WTC11 (cell line): ENCODE measurements at regions not wholly inside any gene's neighbourhood (a gene's known extent, or its start where the extent isn't known, plus 50 kb on each side); places are given as distances from the start of the nearest gene placed in this dataset.
"Not testable (repeated sequence)": the region's sequence is repeated elsewhere in the genome, so short reads cannot be mapped to it uniquely, and the experiment has no call there.

Experiments
- ATAC-seq: fragments of 200-7000 bp; cut with Tn5 transposase; 2 replicates; pipeline ENCODE4 v1.10.0; 2021; ENCODE audit warnings: mild to moderate bottlenecking, moderate library complexity
- CTCF ChIA-PET: fragments of 300-600 bp; sonication (Branson Sonifier 250); formaldehyde crosslinking; loops from one replicate; lab custom pipeline; 2021; ENCODE audit warnings: antibody characterized with exemption; lab: Charles Lee
- POLR2A ChIA-PET: fragments of 350-600 bp; sonication (Branson Sonifier 250); formaldehyde crosslinking; loops from one replicate; lab custom pipeline; 2021; ENCODE audit warnings: antibody characterized with exemption; lab: Charles Lee
- DNase-seq: peaks from one replicate; pipeline ENCODE4 v3.0.0; 2021; ENCODE audit warnings: low spot score
- H3K27ac Mint-ChIP-seq: 2 replicates; pipeline ENCODE4 v1.8.0; 2021; ENCODE audit warnings: mixed read lengths
- H3K27me3 Mint-ChIP-seq: 2 replicates; pipeline ENCODE4 v1.8.0; 2021; ENCODE audit warnings: low read depth, mild to moderate bottlenecking, moderate library complexity, mixed read lengths
- H3K36me3 Mint-ChIP-seq: 2 replicates; pipeline ENCODE4 v1.8.0; 2021; ENCODE audit warnings: mixed read lengths
- H3K4me1 Mint-ChIP-seq: 2 replicates; pipeline ENCODE4 v1.8.0; 2022; ENCODE audit warnings: mixed read lengths
- H3K4me3 Mint-ChIP-seq: 2 replicates; pipeline ENCODE4 v1.8.0; 2021; ENCODE audit warnings: mild to moderate bottlenecking, moderate library complexity, mixed read lengths
- H3K9me3 Mint-ChIP-seq: 2 replicates; pipeline ENCODE4 v1.8.0; 2021; ENCODE audit warnings: mixed read lengths
- ARID4B ChIP-seq: sonication (generic); formaldehyde crosslinking; IDR thresholded peaks from 2 replicates; pipeline ENCODE4 v1.8.0; 2023; ENCODE audit warnings: missing genetic modification reagents, mild to moderate bottlenecking, borderline replicate concordance
- CBFB ChIP-seq: sonication (generic); formaldehyde crosslinking; IDR thresholded peaks from 2 replicates; pipeline ENCODE4 v1.8.1; 2022; ENCODE audit warnings: mild to moderate bottlenecking, low read depth, missing genetic modification reagents
- E2F4 ChIP-seq: sonication (generic); formaldehyde crosslinking; IDR thresholded peaks from 2 replicates; pipeline ENCODE4 v1.8.1; 2022; ENCODE audit warnings: low read depth, mild to moderate bottlenecking, moderate library complexity, missing genetic modification reagents, borderline replicate concordance
- E2F5 ChIP-seq: sonication (generic); formaldehyde crosslinking; IDR thresholded peaks from 2 replicates; pipeline ENCODE4 v1.8.1; 2022; ENCODE audit warnings: mild to moderate bottlenecking, moderate library complexity, missing genetic modification reagents
- ELF4 ChIP-seq: sonication (generic); formaldehyde crosslinking; IDR thresholded peaks from 2 replicates; pipeline ENCODE4 v1.8.1; 2022; ENCODE audit warnings: low read depth, mild to moderate bottlenecking, moderate library complexity, missing genetic modification reagents
- FOXK1 ChIP-seq: sonication (generic); formaldehyde crosslinking; IDR thresholded peaks from 2 replicates; pipeline ENCODE4 v1.8.0; 2022; ENCODE audit warnings: mild to moderate bottlenecking, moderate library complexity, missing genetic modification reagents
- GABPB1 ChIP-seq: sonication (generic); formaldehyde crosslinking; IDR thresholded peaks from 2 replicates; pipeline ENCODE4 v1.8.1; 2023; ENCODE audit warnings: mild to moderate bottlenecking, missing genetic modification reagents
- HMGA2 ChIP-seq: fragments of 250-450 bp; sonication (Bioruptor Pico); IDR thresholded peaks from 2 replicates; pipeline ENCODE4 v1.4.0; 2021; ENCODE audit warnings: mild to moderate bottlenecking, moderate library complexity
- IRF2 ChIP-seq: sonication (generic); formaldehyde crosslinking; IDR thresholded peaks from 2 replicates; pipeline ENCODE4 v1.8.0; 2022; ENCODE audit warnings: low read depth, missing genetic modification reagents, borderline replicate concordance
- MLX ChIP-seq: sonication (generic); formaldehyde crosslinking; IDR thresholded peaks from 2 replicates; pipeline ENCODE4 v1.8.1; 2023; ENCODE audit warnings: mild to moderate bottlenecking, missing genetic modification reagents, moderate library complexity
- NFATC4 ChIP-seq: fragments of 250-450 bp; sonication (Bioruptor Pico); IDR thresholded peaks from 2 replicates; pipeline ENCODE4 v1.9.0; 2021; ENCODE audit warnings: mild to moderate bottlenecking
- SMAD3 ChIP-seq: sonication (generic); formaldehyde crosslinking; IDR thresholded peaks from 2 replicates; pipeline ENCODE4 v1.8.0; 2022; ENCODE audit warnings: missing genetic modification reagents, mild to moderate bottlenecking, borderline replicate concordance
- TCF7 ChIP-seq: sonication (generic); formaldehyde crosslinking; IDR thresholded peaks from 2 replicates; pipeline ENCODE4 v1.8.0; 2022; ENCODE audit warnings: mild to moderate bottlenecking, low read depth, missing genetic modification reagents, moderate library complexity
- TEAD4 ChIP-seq: sonication (generic); formaldehyde crosslinking; IDR thresholded peaks from 2 replicates; pipeline ENCODE4 v1.8.0; 2022; ENCODE audit warnings: mild to moderate bottlenecking, missing genetic modification reagents
- USF2 ChIP-seq: sonication (generic); formaldehyde crosslinking; IDR thresholded peaks from 2 replicates; pipeline ENCODE4 v1.8.1; 2023; ENCODE audit warnings: mild to moderate bottlenecking, missing genetic modification reagents, moderate library complexity
- ZNF121 ChIP-seq: sonication (generic); formaldehyde crosslinking; IDR thresholded peaks from 2 replicates; pipeline ENCODE4 v1.8.0; 2023; ENCODE audit warnings: missing genetic modification reagents
- ZNF232 ChIP-seq: sonication (generic); formaldehyde crosslinking; IDR thresholded peaks from 2 replicates; pipeline ENCODE4 v1.8.0; 2022; ENCODE audit warnings: mild to moderate bottlenecking, missing genetic modification reagents
- ZNF317 ChIP-seq: sonication (generic); formaldehyde crosslinking; IDR thresholded peaks from 2 replicates; pipeline ENCODE4 v1.8.1; 2023; ENCODE audit warnings: low read depth, mild to moderate bottlenecking, moderate library complexity, missing genetic modification reagents, borderline replicate concordance
- ZNF416 ChIP-seq: fragments of 250-450 bp; sonication (Bioruptor Pico); IDR thresholded peaks from 2 replicates; pipeline ENCODE4 v1.9.0; 2021; ENCODE audit warnings: mild to moderate bottlenecking, inconsistent platforms

- no peak for TF ChIP-seq E2F5 (CRISPR knock-in tag)
- TF ChIP-seq MLX (CRISPR knock-in tag): no peak
- TF ChIP-seq CBFB: no peak
- TF ChIP-seq TCF7 (CRISPR knock-in tag): no peak
Measured at GRCh38 chr3:182519569-182519968, 273.7 kb upstream of the ATP11B start (continued).

GRCh38 chr3:182521339-182521738, 272.0 kb upstream of the ATP11B start:
- Mint-ChIP-seq H3K4me1 (peaks cover 17% of the 10 kb centered on the region), H3K36me3 (no peaks in the 10 kb centered on the region), H3K27ac (no peak overlapping the region), H3K27me3 (no peaks in the 10 kb centered on the region), H3K4me3 (no peak overlapping the region), H3K9me3 (no peaks in the 10 kb centered on the region)
- CTCF ChIA-PET: no interaction called here
- POLR2A ChIA-PET: no interaction called here
- DNase-seq (no peak), ATAC-seq (no peak)
- no peak for TF ChIP-seq E2F4 (CRISPR knock-in tag)
- TF ChIP-seq MLX (CRISPR knock-in tag): no peak
- no peak for TF ChIP-seq ZNF317 (CRISPR knock-in tag)
- TF ChIP-seq TCF7 (CRISPR knock-in tag): no peak
- no peak for TF ChIP-seq ZNF232
- no peak for TF ChIP-seq NFATC4 (CRISPR knock-in tag)
- TF ChIP-seq GABPB1 (CRISPR knock-in tag): no peak
- TF ChIP-seq ARID4B (CRISPR knock-in tag): no peak
- no peak for TF ChIP-seq ZNF416 (CRISPR knock-in tag)
- no peak for TF ChIP-seq SMAD3 (CRISPR knock-in tag)
- no peak for TF ChIP-seq HMGA2 (CRISPR knock-in tag)
- TF ChIP-seq FOXK1 (CRISPR knock-in tag): no peak
- TF ChIP-seq ZNF121 (CRISPR knock-in tag): no peak
- TF ChIP-seq TEAD4 (CRISPR knock-in tag): no peak
- no peak for TF ChIP-seq ELF4
- TF ChIP-seq IRF2: no peak
- no peak for TF ChIP-seq USF2 (CRISPR knock-in tag)
- TF ChIP-seq, all 79 proteins: peak for 0

GRCh38 chr3:182523424-182523823, 269.9 kb upstream of the ATP11B start:
- ATAC-seq, H3K27ac Mint-ChIP-seq, DNase-seq, H3K27me3 Mint-ChIP-seq, H3K4me1 Mint-ChIP-seq, H3K9me3 Mint-ChIP-seq, POLR2A ChIA-PET, H3K36me3 Mint-ChIP-seq, H3K4me3 Mint-ChIP-seq: not testable (repeated sequence)
- CTCF ChIA-PET: interaction anchor here (0.6 kb wide), 3 partner anchors 8 to 293 kb away, joined by 3 to 4 read pairs (median 3); no protein-coding TSS in a partner anchor
